Testis (tissue), 2 donors: ENCODE measurements at regions not wholly inside any gene's neighbourhood (a gene's known extent, or its start where the extent isn't known, plus 50 kb on each side); places are given as distances from the start of the nearest gene placed in this dataset.
"Not testable (repeated sequence)": the region's sequence is repeated elsewhere in the genome, so short reads cannot be mapped to it uniquely, and the experiment has no call there.

ENCODE experiments used
- DNase-seq: peaks from one replicate; pipeline ENCODE4 v3.0.0-alpha.2; 2019
- H3K27ac ChIP-seq, 2 donors: fragments of 200-600 bp; sonication (generic); one replicate each; pipeline ENCODE4 v1.5.1; 2019
- H3K27me3 ChIP-seq: fragments of 200-600 bp; sonication (generic); one replicate; pipeline ENCODE4 v1.5.1; 2019
- H3K36me3 ChIP-seq: fragments of 200-600 bp; sonication (generic); one replicate; pipeline ENCODE4 v1.5.1; 2017; ENCODE audit warnings: low read depth; ENCODE audit errors: missing control alignments
- H3K4me1 ChIP-seq: fragments of 200-600 bp; sonication (generic); one replicate; pipeline ENCODE4 v1.5.1; 2019
- H3K4me3 ChIP-seq, 2 donors: fragments of 200-600 bp; sonication (generic); one replicate each; pipeline ENCODE4 v1.5.1; 2017 to 2019
- H3K9me3 ChIP-seq: fragments of 200-600 bp; sonication (generic); one replicate; pipeline ENCODE4 v1.5.1; 2017
- POLR2A ChIP-seq: fragments of 450-650 bp; IDR thresholded peaks from one replicate; pipeline ENCODE4 v1.6.1; 2017; ENCODE audit warnings: antibody characterized with exemption, mild to moderate bottlenecking, moderate library complexity
- WGBS, 2 donors: methylation state at CpG; one replicate each; pipeline ENCODE4 v1.1.5; 2018; 5-methylcytosine and 5-hydroxymethylcytosine counted together
- intact Hi-C: fragments of 100-400 bp; cut with DNase I; formaldehyde crosslinking; loops from one replicate; pipeline ENCODE4 v1.15.1; 2023; ENCODE audit warnings: low total_unique reads
- TF ChIP-seq, protein P1 (sequence below), 3 experiments: fragments of 450-650 bp in 2 of 3; fragments of 200-600 bp in 1 of 3; sonication (generic) in 1 of 3; IDR thresholded peaks; one replicate each; pipeline ENCODE4 v1.5.1; 2016 to 2019; ENCODE audit warnings: antibody characterized with exemption in 3 of 3, mild to moderate bottlenecking in 2 of 3, moderate library complexity in 1 of 3

DNA sequence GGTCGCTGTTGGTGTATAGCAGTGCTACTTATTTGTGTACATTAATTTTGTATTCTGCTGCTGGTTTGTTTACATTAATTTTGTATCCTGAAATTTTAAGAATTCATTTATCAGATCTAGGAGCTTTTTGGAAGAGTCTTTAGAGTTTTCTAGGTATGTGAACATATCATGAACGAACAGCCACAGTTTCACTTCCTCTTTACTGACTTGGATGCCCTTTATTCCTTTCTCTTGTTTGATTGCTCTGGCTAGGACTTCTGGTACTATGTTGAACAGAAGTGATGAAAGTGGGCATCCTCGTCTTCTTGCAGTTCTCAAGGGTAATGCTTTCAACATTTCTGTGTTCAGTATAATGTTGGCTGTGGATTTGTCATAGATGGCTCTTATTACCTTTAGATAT is 1757.9 kb downstream of the BRINP3 start:
- Histone ChIP-seq H3K27ac (no peak overlapping the region), H3K4me1 (no peaks in the 10 kb centered on the region), H3K4me3 (no peak overlapping the region), H3K9me3 (no peaks in the 10 kb centered on the region), H3K36me3 (no peaks in the 10 kb centered on the region), H3K27me3 (no peaks in the 10 kb centered on the region)
- no peak for DNase-seq
- TF ChIP-seq, protein P1, sequence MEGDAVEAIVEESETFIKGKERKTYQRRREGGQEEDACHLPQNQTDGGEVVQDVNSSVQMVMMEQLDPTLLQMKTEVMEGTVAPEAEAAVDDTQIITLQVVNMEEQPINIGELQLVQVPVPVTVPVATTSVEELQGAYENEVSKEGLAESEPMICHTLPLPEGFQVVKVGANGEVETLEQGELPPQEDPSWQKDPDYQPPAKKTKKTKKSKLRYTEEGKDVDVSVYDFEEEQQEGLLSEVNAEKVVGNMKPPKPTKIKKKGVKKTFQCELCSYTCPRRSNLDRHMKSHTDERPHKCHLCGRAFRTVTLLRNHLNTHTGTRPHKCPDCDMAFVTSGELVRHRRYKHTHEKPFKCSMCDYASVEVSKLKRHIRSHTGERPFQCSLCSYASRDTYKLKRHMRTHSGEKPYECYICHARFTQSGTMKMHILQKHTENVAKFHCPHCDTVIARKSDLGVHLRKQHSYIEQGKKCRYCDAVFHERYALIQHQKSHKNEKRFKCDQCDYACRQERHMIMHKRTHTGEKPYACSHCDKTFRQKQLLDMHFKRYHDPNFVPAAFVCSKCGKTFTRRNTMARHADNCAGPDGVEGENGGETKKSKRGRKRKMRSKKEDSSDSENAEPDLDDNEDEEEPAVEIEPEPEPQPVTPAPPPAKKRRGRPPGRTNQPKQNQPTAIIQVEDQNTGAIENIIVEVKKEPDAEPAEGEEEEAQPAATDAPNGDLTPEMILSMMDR (IDR thresholded peaks at IDR 0.05), result no peak
- WGBS, 2 donors, result 71 to 73% methylated on average over 3 of the region's 3 CpGs
- intact Hi-C loops, result no loop called here

DNA sequence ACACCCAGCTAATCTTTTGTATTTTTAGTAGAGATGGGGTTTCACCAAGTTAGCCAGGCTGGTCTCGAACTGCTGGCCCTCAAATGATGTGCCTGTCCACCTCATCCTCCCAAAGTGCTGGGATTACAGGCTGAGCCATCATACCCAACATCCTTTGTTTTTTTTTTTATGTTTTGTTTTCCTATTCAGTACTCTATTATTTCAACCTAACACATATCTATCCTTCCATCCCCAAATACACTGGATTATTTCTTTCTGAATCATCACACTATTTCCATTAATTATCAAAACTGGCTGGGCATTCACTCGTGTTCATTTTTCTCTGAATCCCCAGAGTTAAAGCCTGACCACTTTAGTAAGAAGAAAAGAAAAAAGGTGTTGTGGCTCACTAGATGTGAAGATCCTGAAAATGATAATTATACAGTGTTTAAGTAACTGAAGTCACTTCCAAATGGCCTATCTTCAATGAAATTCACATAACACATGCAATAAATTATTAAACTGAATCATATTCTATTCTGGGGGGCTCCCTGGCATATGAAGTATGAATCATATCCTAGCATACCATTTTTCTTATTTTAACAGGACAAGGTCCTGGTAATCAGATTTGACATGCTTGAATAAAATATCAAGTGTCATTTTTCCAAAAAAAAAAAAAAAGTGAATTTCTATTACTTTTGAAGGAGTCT is 1754.2 kb downstream of the BRINP3 start:
- DNase-seq, result no peak
- intact Hi-C loops, result no loop called here
- no peaks in the 10 kb centered on the region for H3K36me3 ChIP-seq
- 79 to 92% methylated on average over 2 of the region's 2 CpGs for WGBS, 2 donors
- no peaks in the 10 kb centered on the region for H3K4me1 ChIP-seq
- TF ChIP-seq POLR2A, result no peak
- TF ChIP-seq, protein P1 (IDR thresholded peaks at IDR 0.05), result no peak
- H3K4me3 ChIP-seq, result no peak overlapping the region
- H3K27ac ChIP-seq, result no peak overlapping the region
- no peaks in the 10 kb centered on the region for H3K27me3 ChIP-seq
- H3K9me3 ChIP-seq, result no peaks in the 10 kb centered on the region

DNA sequence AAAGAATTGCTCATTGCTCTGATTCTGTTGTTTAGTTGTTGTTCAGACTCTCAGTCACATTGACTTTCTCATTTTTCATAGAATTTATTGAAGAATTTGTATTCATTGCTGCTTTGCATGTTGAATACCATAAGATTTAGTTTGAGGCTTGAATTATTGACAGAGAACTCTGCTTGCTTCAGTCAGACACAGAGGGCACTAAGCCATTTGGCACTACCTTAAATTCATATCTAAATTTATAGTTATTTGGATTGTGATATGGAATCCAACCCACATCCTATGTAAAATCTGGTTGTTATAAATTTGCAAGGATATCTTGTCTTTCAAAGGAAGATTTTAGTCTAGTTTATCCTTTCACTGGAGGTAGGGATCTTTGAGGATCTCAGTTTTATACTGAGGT is 1748.6 kb downstream of the BRINP3 start:
- no peak for TF ChIP-seq POLR2A
- TF ChIP-seq, protein P1 (IDR thresholded peaks at IDR 0.05), result no peak

DNA sequence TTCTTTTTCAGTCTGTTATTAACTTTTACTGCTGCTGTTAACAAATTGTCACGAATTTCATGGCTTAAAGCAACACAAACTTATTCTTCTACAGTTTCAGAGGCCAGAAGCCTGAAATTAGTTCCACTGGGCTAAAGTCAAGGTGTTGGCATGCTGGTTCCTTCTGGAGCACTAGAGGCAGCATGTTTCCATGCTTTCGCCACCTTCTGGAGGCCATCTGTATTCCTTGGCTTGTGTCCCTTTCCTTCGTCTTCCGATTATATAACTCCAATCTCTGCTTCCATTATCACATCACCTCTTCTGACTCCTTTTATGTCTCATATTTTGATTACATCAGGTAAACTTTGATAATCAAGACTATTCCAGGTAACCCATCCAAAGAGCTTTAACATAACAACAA is 1742.1 kb downstream of the BRINP3 start:
- DNase-seq, result no peak
- Histone ChIP-seq H3K36me3 (no peaks in the 10 kb centered on the region), H3K4me1 (no peaks in the 10 kb centered on the region), H3K27ac (no peak overlapping the region), H3K27me3 (no peaks in the 10 kb centered on the region), H3K9me3 (no peaks in the 10 kb centered on the region), H3K4me3 (no peak overlapping the region)
- TF ChIP-seq, protein P1 (IDR thresholded peaks at IDR 0.05), result no peak
- no peak for TF ChIP-seq POLR2A
- intact Hi-C loops, result no loop called here
- 90 to 93% methylated on average over 4 of the region's 4 CpGs for WGBS, 2 donors

More for the DNA sequence above, 1748.6 kb downstream of the BRINP3 start:
- no peaks in the 10 kb centered on the region for H3K9me3 ChIP-seq
- DNase-seq, result no peak
- H3K4me3 ChIP-seq, result no peak overlapping the region
- H3K36me3 ChIP-seq, result no peaks in the 10 kb centered on the region
- no peak overlapping the region for H3K27ac ChIP-seq
- H3K4me1 ChIP-seq, result no peaks in the 10 kb centered on the region
- H3K27me3 ChIP-seq, result no peaks in the 10 kb centered on the region
- intact Hi-C loops, result no loop called here

DNA sequence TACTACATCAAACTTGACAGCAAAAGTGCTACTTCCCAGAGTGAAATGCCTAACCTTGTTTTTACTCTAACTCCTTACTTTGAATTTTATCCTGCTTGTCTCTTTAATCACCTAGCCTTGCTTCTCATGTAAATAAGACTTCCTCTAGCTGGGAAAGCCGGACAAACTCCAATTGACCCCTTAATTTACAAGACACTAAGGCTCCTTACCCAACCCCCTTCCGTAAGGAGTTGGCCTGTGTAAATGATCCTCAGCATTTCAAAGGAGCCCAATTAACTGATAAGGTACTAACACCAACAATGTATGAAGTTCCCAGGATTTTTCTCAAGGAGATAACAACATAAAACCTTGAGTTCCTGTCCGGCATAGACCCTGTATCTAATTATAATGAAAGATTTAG is 1728.4 kb downstream of the BRINP3 start:
- H3K27me3 ChIP-seq, H3K27ac ChIP-seq, H3K4me1 ChIP-seq, H3K36me3 ChIP-seq, H3K9me3 ChIP-seq, H3K4me3 ChIP-seq, DNase-seq, intact Hi-C loops: not testable (repeated sequence)
- 32 to 33% methylated on average over 3 of the region's 3 CpGs for WGBS, 2 donors

DNA sequence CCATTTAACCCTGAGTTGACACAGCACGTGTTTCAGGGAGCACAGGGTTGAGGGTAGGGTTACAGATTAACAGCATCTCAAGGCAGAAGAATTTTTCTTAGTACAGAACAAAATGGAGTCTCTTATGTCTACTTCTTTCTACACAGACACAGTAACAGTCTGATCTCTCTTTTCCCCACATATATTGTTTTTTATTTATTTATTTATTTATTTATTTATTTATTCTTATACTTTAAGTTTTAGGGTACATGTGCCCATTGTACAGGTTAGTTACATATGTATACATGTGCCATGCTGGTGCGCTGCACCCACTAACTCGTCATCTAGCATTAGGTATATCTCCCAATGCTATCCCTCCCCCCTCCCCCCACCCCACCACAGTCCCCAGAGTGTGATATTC is 1725.6 kb downstream of the BRINP3 start:
- intact Hi-C loops, H3K9me3 ChIP-seq, H3K4me3 ChIP-seq, H3K27me3 ChIP-seq, H3K27ac ChIP-seq, DNase-seq, H3K4me1 ChIP-seq, H3K36me3 ChIP-seq: not testable (repeated sequence)
- 76 to 81% methylated on average over 3 of the region's 3 CpGs for WGBS, 2 donors

DNA sequence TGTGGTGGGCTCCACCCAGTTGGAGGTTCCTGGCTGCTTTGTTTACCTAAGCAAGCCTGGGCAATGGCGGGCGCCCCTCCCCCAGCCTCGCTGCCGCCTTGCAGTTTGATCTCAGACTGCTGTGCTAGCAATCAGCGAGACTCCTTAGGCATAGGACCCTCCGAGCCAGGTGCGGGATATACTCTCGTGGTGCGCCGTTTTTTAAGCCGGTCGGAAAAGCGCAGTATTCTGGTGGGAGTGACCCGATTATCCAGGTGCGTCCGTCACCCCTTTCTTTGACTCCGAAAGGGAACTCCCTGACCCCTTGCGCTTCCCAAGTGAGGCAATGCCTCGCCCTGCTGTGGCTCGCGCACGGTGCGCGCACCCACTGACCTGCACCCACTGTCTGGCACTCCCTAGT is 1719.9 kb downstream of the BRINP3 start:
- WGBS, 2 donors, result 87 to 91% methylated on average over 17 to 24 of the region's 24 CpGs
- H3K9me3 ChIP-seq, DNase-seq, H3K27ac ChIP-seq, H3K36me3 ChIP-seq, H3K4me1 ChIP-seq, H3K27me3 ChIP-seq, intact Hi-C loops, H3K4me3 ChIP-seq: not testable (repeated sequence)
